ENCODE measurements at regions not wholly inside any gene's neighbourhood (a gene's known extent, or its start where the extent isn't known, plus 50 kb on each side); places are given as distances from the start of the nearest gene placed in this dataset.
A peak's percentile ranks its signal among the peaks of the same experiment; 100 is the strongest.

- ATAC-seq: no peak
- no peaks in the 10 kb centered on the region for H3K36me3 ChIP-seq
- intact Hi-C loops (cut with DNase I): no loop called here
These were observed 106.1 kb upstream of the MIR17HG start for GRCh38 chr13:91241221-91241933.

GRCh38 chr13:91242652-91243051 is 104.8 kb upstream of the MIR17HG start:
- no peak overlapping the region for H3K4me3 ChIP-seq
- no peaks in the 10 kb centered on the region for H3K9me3 ChIP-seq
- no peaks in the 10 kb centered on the region for H3K36me3 ChIP-seq
- no peak overlapping the region for H3K27ac ChIP-seq
- TF ChIP-seq CTCF (IDR thresholded peaks at IDR 0.05): no peak
- ATAC-seq: no peak
- H3K27me3 ChIP-seq (ENCODE audit: low read depth): no peaks in the 10 kb centered on the region
- intact Hi-C loops (cut with DNase I): no loop called here
- no peak for DNase-seq
- no peaks in the 10 kb centered on the region for H3K4me1 ChIP-seq

More at GRCh38 chr13:91241221-91241933, 106.1 kb upstream of the MIR17HG start:
- Histone ChIP-seq H3K27me3 (ENCODE audit: low read depth) (no peaks in the 10 kb centered on the region), H3K4me1 (no peaks in the 10 kb centered on the region), H3K9me3 (no peaks in the 10 kb centered on the region), H3K4me3 (no peak overlapping the region), H3K27ac (no peak overlapping the region)
- DNase-seq: no peak
- TF ChIP-seq CTCF (IDR thresholded peaks at IDR 0.05): no peak

- Histone ChIP-seq H3K27me3 (ENCODE audit: low read depth) (no peaks in the 10 kb centered on the region), H3K36me3 (no peaks in the 10 kb centered on the region), H3K4me3 (no peak overlapping the region), H3K4me1 (no peaks in the 10 kb centered on the region), H3K27ac (no peak overlapping the region), H3K9me3 (no peaks in the 10 kb centered on the region)
- ATAC-seq (no peak), DNase-seq (no peak)
- intact Hi-C loops (cut with DNase I): no loop called here
- no peak for TF ChIP-seq CTCF (IDR thresholded peaks at IDR 0.05)
These were observed 102.2 kb upstream of the MIR17HG start for GRCh38 chr13:91245288-91245687.

- intact Hi-C loops (cut with DNase I): no loop called here
- DNase-seq (no peak), ATAC-seq (no peak)
- no peaks in the 10 kb centered on the region for H3K9me3 ChIP-seq
- H3K4me1 ChIP-seq: no peaks in the 10 kb centered on the region
- H3K27me3 ChIP-seq (ENCODE audit: low read depth): no peaks in the 10 kb centered on the region
- no peak overlapping the region for H3K4me3 ChIP-seq
- H3K36me3 ChIP-seq: no peaks in the 10 kb centered on the region
- H3K27ac ChIP-seq: no peak overlapping the region
- TF ChIP-seq CTCF (IDR thresholded peaks at IDR 0.05): peak; percentile 43
These were observed 99.7 kb upstream of the MIR17HG start for GRCh38 chr13:91247768-91248167.

GRCh38 chr13:91248249-91248648 is 99.2 kb upstream of the MIR17HG start:
- Histone ChIP-seq H3K9me3 (no peaks in the 10 kb centered on the region), H3K27me3 (ENCODE audit: low read depth) (no peaks in the 10 kb centered on the region), H3K4me1 (no peaks in the 10 kb centered on the region), H3K4me3 (no peak overlapping the region), H3K36me3 (no peaks in the 10 kb centered on the region), H3K27ac (no peak overlapping the region)
- DNase-seq: no peak
- no peak for TF ChIP-seq CTCF (IDR thresholded peaks at IDR 0.05)
- ATAC-seq: no peak
- intact Hi-C loops (cut with DNase I): no loop called here

Data from lower lobe of right lung (tissue), 2 donors.